Naive thymus-derived CD4-positive, alpha-beta T cell (primary cell): ENCODE measurements at regions not wholly inside any gene's neighbourhood (a gene's known extent, or its start where the extent isn't known, plus 50 kb on each side); places are given as distances from the start of the nearest gene placed in this dataset.

ENCODE experiments used
- ATAC-seq: fragments of 150-1000 bp; cut with Tn5 transposase; 2 replicates; pipeline ENCODE4 v1.10.0; 2021; ENCODE audit warnings: mild to moderate bottlenecking, moderate library complexity
- CTCF ChIA-PET: fragments of 350-600 bp; sonication (Branson Sonifier 250); formaldehyde crosslinking; loops from one replicate; lab custom pipeline; 2021; ENCODE audit warnings: antibody characterized with exemption; lab: Charles Lee
- POLR2A ChIA-PET: fragments of 350-600 bp; sonication (Branson Sonifier 250); formaldehyde crosslinking; loops from one replicate; lab custom pipeline; 2021; ENCODE audit warnings: antibody characterized with exemption, inconsistent platforms; lab: Charles Lee
- DNase-seq, 9 donors: peaks; one replicate each; pipeline versions ENCODE4 v3.0.0 to v3.0.0-alpha.2; 2020 to 2022; ENCODE audit warnings: mixed read lengths in 1 of 9
- H3K27ac ChIP-seq: one replicate; pipeline ENCODE4 v1.7.0; 2013; ENCODE audit warnings: mild to moderate bottlenecking, low read depth, low read length, moderate library complexity
- H3K27me3 ChIP-seq, 2 donors: one replicate each; pipeline ENCODE4 v1.7.0; 2013; ENCODE audit warnings: low read length in 2 of 2, mild to moderate bottlenecking in 2 of 2, moderate library complexity in 2 of 2; ENCODE audit not compliant: control insufficient read depth in 2 of 2, insufficient read depth in 2 of 2
- H3K36me3 ChIP-seq, 3 experiments: 1 replicate in 2 of 3; 2 replicates in 1 of 3; pipeline ENCODE4 v1.7.0; 2013; ENCODE audit warnings: low read length in 3 of 3, mild to moderate bottlenecking in 3 of 3, moderate library complexity in 1 of 3; ENCODE audit not compliant: insufficient read depth in 3 of 3, control insufficient read depth in 2 of 3
- H3K4me1 ChIP-seq, 2 donors: one replicate each; pipeline ENCODE4 v1.7.0; 2013; ENCODE audit warnings: low read length in 2 of 2, mild to moderate bottlenecking in 2 of 2, moderate library complexity in 1 of 2; ENCODE audit not compliant: control insufficient read depth in 2 of 2, insufficient read depth in 2 of 2
- H3K4me3 ChIP-seq: 2 replicates; pipeline ENCODE4 v1.7.0; 2013; ENCODE audit warnings: mild to moderate bottlenecking, low read length
- H3K9me3 ChIP-seq, 3 experiments: 1 replicate in 2 of 3; 2 replicates in 1 of 3; pipeline ENCODE4 v1.7.0; 2013; ENCODE audit warnings: low read length in 3 of 3; ENCODE audit not compliant: control insufficient read depth in 2 of 3
- H3K27ac Mint-ChIP-seq, 9 donors: one replicate each; pipeline ENCODE4 v1.8.0; 2020 to 2022; ENCODE audit warnings: mixed read lengths in 9 of 9, mild to moderate bottlenecking in 8 of 9, moderate library complexity in 5 of 9, inconsistent platforms in 2 of 9
- H3K27me3 Mint-ChIP-seq, 5 donors: one replicate each; pipeline ENCODE4 v1.8.0; 2021 to 2022; ENCODE audit warnings: mixed read lengths in 5 of 5, mild to moderate bottlenecking in 1 of 5
- H3K36me3 Mint-ChIP-seq, 5 donors: one replicate each; pipeline ENCODE4 v1.8.0; 2020 to 2022; ENCODE audit warnings: mixed read lengths in 5 of 5, mild to moderate bottlenecking in 3 of 5, inconsistent platforms in 1 of 5
- H3K4me1 Mint-ChIP-seq, 7 donors: one replicate each; pipeline ENCODE4 v1.8.0; 2020 to 2022; ENCODE audit warnings: mixed read lengths in 7 of 7, mild to moderate bottlenecking in 3 of 7, inconsistent platforms in 1 of 7
- H3K4me3 Mint-ChIP-seq, 10 donors: one replicate each; pipeline ENCODE4 v1.8.0; 2020 to 2022; ENCODE audit warnings: mild to moderate bottlenecking in 10 of 10, mixed read lengths in 10 of 10, moderate library complexity in 6 of 10, inconsistent platforms in 2 of 10
- H3K9me3 Mint-ChIP-seq, 11 donors: one replicate each; pipeline ENCODE4 v1.8.0; 2020 to 2022; ENCODE audit warnings: mixed read lengths in 11 of 11, mild to moderate bottlenecking in 4 of 11, inconsistent platforms in 1 of 11, moderate library complexity in 1 of 11
- intact Hi-C, 2 donors: fragments of 100-400 bp; cut with micrococcal nuclease; formaldehyde crosslinking; loops; one replicate each; pipeline ENCODE4 v1.15.1; 2023

DNA sequence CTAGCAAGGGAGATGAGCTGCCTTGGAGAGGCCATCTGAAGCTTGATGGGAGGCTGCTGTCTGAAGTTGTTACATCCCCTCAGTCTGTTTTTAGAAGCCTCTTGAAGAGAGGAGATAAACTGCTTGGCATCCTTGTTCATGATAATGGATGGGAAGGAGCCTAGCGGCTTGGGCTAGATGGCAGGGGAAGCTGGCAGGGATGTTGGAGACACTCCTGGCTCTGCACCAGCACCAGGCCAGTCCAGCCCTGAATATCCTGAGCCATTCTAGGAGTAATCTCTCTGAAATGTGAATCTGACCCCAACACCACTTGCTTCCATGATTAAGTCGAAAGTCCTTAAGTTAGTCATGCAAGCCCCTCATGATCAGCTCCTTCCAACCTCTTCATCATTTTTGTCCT is 310.5 kb downstream of the NSG2 start:
- no peak for DNase-seq
- Mint-ChIP-seq H3K36me3 (no peaks in the 10 kb centered on the region), H3K4me1 (no peaks in the 10 kb centered on the region), H3K27me3 (peaks cover 0 to 27% (median 8%) of the 10 kb centered on the region in 5 donors), H3K27ac (no peak overlapping the region), H3K9me3 (peaks cover 0 to 9% (median 4%) of the 10 kb centered on the region in 11 donors), H3K4me3 (no peak overlapping the region)
- H3K9me3 ChIP-seq: no peaks in the 10 kb centered on the region
- no peaks in the 10 kb centered on the region for H3K4me1 ChIP-seq
- H3K27ac ChIP-seq: no peak overlapping the region
- intact Hi-C loops: no loop called here
- CTCF ChIA-PET: no interaction called here
- POLR2A ChIA-PET: no interaction called here
- H3K27me3 ChIP-seq: no peaks in the 10 kb centered on the region
- ATAC-seq: no peak
- H3K4me3 ChIP-seq: no peak overlapping the region
- no peaks in the 10 kb centered on the region for H3K36me3 ChIP-seq

DNA sequence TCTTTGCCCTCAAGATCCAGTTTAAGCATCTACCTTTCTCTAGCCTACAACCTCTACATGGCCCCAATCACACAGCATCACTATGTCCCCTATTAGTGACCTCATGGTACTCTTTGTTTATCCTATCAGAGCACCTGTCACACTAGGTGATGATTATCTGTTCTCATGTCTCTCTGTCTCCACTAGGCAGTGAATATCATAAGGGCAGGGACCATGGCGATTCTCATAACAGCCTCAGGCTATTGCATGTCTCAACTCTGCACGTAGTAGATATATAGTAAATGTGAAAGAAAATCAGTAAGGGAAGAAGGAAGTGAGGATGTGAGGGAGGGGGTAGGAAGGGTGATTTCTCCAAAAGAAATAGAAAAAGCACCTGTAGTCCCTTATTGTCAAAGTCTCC is 311.0 kb downstream of the NSG2 start:
- H3K27ac ChIP-seq: no peak overlapping the region
- Mint-ChIP-seq H3K4me1 (no peaks in the 10 kb centered on the region), H3K27me3 (peaks cover 0 to 23% (median 7%) of the 10 kb centered on the region in 5 donors), H3K9me3 (peaks cover 0 to 10% (median 4%) of the 10 kb centered on the region in 11 donors), H3K36me3 (peaks cover 0 to under 1% (median 0%) of the 10 kb centered on the region in 5 donors), H3K27ac (no peak overlapping the region), H3K4me3 (no peak overlapping the region)
- ChIA-PET CTCF (no interaction called here), POLR2A (no interaction called here)
- DNase-seq (no peak), ATAC-seq (no peak)
- intact Hi-C loops: no loop called here
- no peaks in the 10 kb centered on the region for H3K27me3 ChIP-seq
- H3K9me3 ChIP-seq: no peaks in the 10 kb centered on the region
- no peak overlapping the region for H3K4me3 ChIP-seq
- no peaks in the 10 kb centered on the region for H3K36me3 ChIP-seq
- no peaks in the 10 kb centered on the region for H3K4me1 ChIP-seq

DNA sequence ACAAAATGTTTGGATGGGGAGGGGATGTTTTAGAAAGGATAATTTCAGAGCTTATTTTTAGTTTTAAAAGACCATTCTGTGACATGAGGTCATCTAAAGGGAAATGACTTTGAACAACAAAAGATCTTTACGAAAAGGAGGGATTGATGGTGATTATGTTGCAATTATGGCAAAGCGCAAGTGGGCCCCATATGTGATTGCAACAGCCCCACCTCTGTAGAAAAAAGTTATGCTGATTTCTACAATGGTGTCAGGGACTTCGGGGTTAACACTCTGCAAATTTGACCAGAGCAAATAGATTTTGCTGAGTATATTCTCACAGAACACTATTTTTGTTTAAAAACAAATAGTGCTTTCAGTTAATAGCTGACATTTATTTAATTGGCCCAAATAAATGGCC is 312.8 kb downstream of the NSG2 start:
- ATAC-seq: no peak
- CTCF ChIA-PET: no interaction called here

DNA sequence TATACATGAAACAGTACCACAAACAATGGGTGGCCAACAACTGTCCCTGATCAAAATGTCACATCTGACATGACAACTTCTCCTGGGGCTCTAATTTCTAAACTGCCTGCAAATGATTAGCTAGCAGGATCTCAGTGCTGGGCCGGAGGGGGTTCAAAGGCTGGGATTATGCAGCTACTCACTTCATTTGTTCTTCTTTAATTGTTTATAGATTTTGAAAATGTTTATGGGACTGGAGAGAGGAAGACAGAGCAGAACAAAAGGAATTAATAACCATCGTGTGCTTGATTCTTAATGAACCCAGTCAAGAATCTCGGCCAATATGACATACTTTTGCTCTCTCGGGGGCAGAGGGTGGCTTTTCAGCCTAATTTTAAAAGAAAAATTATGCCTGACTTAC is 313.6 kb downstream of the NSG2 start:
- Mint-ChIP-seq H3K36me3 (peaks cover 0 to 4% (median 0%) of the 10 kb centered on the region in 5 donors), H3K27ac (no peak overlapping the region), H3K27me3 (peaks cover 0 to 18% (median 9%) of the 10 kb centered on the region in 5 donors), H3K9me3 (peaks cover 4 to 27% (median 11%) of the 10 kb centered on the region in 11 donors), H3K4me3 (no peak overlapping the region), H3K4me1 (no peaks in the 10 kb centered on the region)
- Histone ChIP-seq H3K27me3 (no peaks in the 10 kb centered on the region), H3K27ac (no peak overlapping the region), H3K4me1 (no peaks in the 10 kb centered on the region), H3K9me3 (no peaks in the 10 kb centered on the region), H3K4me3 (no peak overlapping the region), H3K36me3 (no peaks in the 10 kb centered on the region)
- ChIA-PET POLR2A (no interaction called here), CTCF (no interaction called here)
- DNase-seq (no peak), ATAC-seq (no peak)
- intact Hi-C loops: no loop called here

More for the DNA sequence above, 312.8 kb downstream of the NSG2 start:
- no peaks in the 10 kb centered on the region for H3K4me1 ChIP-seq
- no peaks in the 10 kb centered on the region for H3K9me3 ChIP-seq
- H3K27me3 ChIP-seq: no peaks in the 10 kb centered on the region
- H3K36me3 Mint-ChIP-seq: peaks cover 0 to 4% (median 0%) of the 10 kb centered on the region in 5 donors
- intact Hi-C loops: no loop called here
- no peak overlapping the region for H3K27ac ChIP-seq
- peaks cover 4 to 21% (median 11%) of the 10 kb centered on the region in 11 donors for H3K9me3 Mint-ChIP-seq
- H3K27ac Mint-ChIP-seq: no peak overlapping the region
- no peak for DNase-seq
- H3K36me3 ChIP-seq: no peaks in the 10 kb centered on the region
- no peaks in the 10 kb centered on the region for H3K4me1 Mint-ChIP-seq
- no peak overlapping the region for H3K4me3 ChIP-seq
- POLR2A ChIA-PET: no interaction called here
- H3K4me3 Mint-ChIP-seq: no peak overlapping the region
- peaks cover 0 to 18% (median 9%) of the 10 kb centered on the region in 5 donors for H3K27me3 Mint-ChIP-seq

DNA sequence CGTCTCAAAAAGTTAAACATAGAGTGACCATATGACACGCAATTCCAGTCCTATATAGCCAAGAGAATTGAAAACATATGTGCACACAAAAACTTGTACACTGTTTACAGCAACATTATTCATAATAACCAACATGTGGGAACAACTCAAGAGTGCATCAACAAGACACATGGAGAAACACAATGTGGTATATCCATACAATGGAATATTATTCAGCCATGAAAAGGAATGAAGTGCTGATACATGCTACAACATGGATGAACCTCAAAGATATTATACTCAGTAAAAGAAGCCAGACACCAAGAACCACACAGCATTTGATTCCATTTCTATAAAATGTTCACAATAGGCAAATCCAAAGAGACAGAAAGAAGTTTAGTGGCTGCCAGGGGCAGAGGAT is 317.0 kb downstream of the NSG2 start:
- Histone ChIP-seq H3K36me3 (no peaks in the 10 kb centered on the region), H3K4me1 (no peaks in the 10 kb centered on the region), H3K9me3 (no peaks in the 10 kb centered on the region), H3K27ac (no peak overlapping the region), H3K27me3 (no peaks in the 10 kb centered on the region), H3K4me3 (no peak overlapping the region)
- Mint-ChIP-seq H3K36me3 (peaks cover 0 to 4% (median 0%) of the 10 kb centered on the region in 5 donors), H3K9me3 (peaks cover 4 to 25% (median 10%) of the 10 kb centered on the region in 11 donors), H3K4me3 (no peak overlapping the region), H3K27ac (no peak overlapping the region), H3K27me3 (peaks cover 0 to 11% (median 3%) of the 10 kb centered on the region in 5 donors), H3K4me1 (no peaks in the 10 kb centered on the region)
- DNase-seq: no peak
- intact Hi-C loops: no loop called here
- ChIA-PET POLR2A (no interaction called here), CTCF (no interaction called here)
- no peak for ATAC-seq

DNA sequence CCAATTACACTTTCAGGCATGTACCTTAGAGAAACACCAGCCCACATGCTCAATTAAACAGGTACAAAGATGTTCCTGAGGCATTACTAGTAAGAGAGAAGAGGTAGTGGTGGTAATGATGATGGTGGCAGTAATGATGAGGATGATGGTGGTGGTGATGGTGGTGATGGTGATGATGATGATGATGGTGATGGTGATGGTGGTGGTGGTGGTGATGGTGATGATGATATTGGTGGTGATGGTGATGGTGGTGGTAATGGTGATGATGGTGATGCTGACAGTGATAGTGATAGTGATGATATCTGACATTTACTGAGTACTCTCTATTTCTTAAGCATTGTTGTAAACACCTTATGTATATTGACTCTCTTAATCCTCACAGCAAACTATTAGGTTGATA is 318.4 kb downstream of the NSG2 start:
- no peak for DNase-seq
- H3K9me3 Mint-ChIP-seq: peaks cover 4 to 25% (median 10%) of the 10 kb centered on the region in 11 donors
- H3K36me3 Mint-ChIP-seq: peaks cover 0 to 4% (median 0%) of the 10 kb centered on the region in 5 donors
- Histone ChIP-seq H3K9me3 (no peaks in the 10 kb centered on the region), H3K4me1 (no peaks in the 10 kb centered on the region), H3K27ac (no peak overlapping the region), H3K27me3 (no peaks in the 10 kb centered on the region), H3K4me3 (no peak overlapping the region), H3K36me3 (no peaks in the 10 kb centered on the region)
- H3K4me1 Mint-ChIP-seq: no peaks in the 10 kb centered on the region
- POLR2A ChIA-PET: no interaction called here
- no peak for ATAC-seq
- H3K4me3 Mint-ChIP-seq: no peak overlapping the region
- intact Hi-C loops: no loop called here
- H3K27me3 Mint-ChIP-seq: peaks cover 0 to 5% (median 3%) of the 10 kb centered on the region in 5 donors
- H3K27ac Mint-ChIP-seq: no peak overlapping the region
- CTCF ChIA-PET: no interaction called here

DNA sequence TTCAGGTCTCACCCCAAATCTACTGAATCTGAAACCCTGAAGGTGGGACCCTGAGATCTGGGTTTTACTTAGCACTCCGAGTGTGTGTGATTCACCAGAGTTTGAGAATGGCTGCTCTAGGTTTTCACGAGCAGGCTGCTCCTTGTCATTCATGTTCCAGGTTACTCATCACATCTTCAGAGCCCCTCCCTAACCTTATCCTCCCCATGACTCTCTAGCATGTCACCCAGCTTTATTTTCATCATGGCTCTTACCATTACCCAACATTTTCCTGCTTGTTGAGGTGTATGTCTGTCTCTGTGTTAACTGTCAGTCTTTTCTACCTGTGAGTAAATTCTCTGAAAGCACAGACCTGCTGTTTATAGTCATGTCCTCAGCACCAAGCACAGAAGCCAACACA is 319.2 kb downstream of the NSG2 start:
- DNase-seq (no peak), ATAC-seq (no peak)
- no peak overlapping the region for H3K4me3 Mint-ChIP-seq
- no peak overlapping the region for H3K4me3 ChIP-seq
- H3K27ac ChIP-seq: no peak overlapping the region
- ChIA-PET POLR2A (no interaction called here), CTCF (no interaction called here)
- peaks cover 0 to 5% (median 3%) of the 10 kb centered on the region in 5 donors for H3K27me3 Mint-ChIP-seq
- H3K4me1 Mint-ChIP-seq: no peaks in the 10 kb centered on the region
- no peaks in the 10 kb centered on the region for H3K27me3 ChIP-seq
- intact Hi-C loops: no loop called here
- peaks cover 4 to 24% (median 10%) of the 10 kb centered on the region in 11 donors for H3K9me3 Mint-ChIP-seq
- H3K36me3 ChIP-seq: no peaks in the 10 kb centered on the region
- H3K27ac Mint-ChIP-seq: no peak overlapping the region
- H3K4me1 ChIP-seq: no peaks in the 10 kb centered on the region
- no peaks in the 10 kb centered on the region for H3K9me3 ChIP-seq
- peaks cover 0 to 4% (median 0%) of the 10 kb centered on the region in 5 donors for H3K36me3 Mint-ChIP-seq
